Thyroid gland (tissue), 4 donors: ENCODE measurements at regions not wholly inside any gene's neighbourhood (a gene's known extent, or its start where the extent isn't known, plus 50 kb on each side); places are given as distances from the start of the nearest gene placed in this dataset.

Experiments used
- DNase-seq, 2 donors: peaks; one replicate each; pipeline ENCODE4 v3.0.0-alpha.2; 2019
- H3K27ac ChIP-seq, 3 donors: fragments of 200-600 bp; sonication (generic); 1 replicate in 2 of 3; 2 replicates in 1 of 3; pipeline ENCODE4 v1.5.1; 2016 to 2019; ENCODE audit warnings: mild to moderate bottlenecking in 1 of 3, moderate library complexity in 1 of 3
- H3K27me3 ChIP-seq: fragments of 200-600 bp; sonication (generic); one replicate; pipeline ENCODE4 v1.5.1; 2019
- H3K36me3 ChIP-seq, 2 donors: fragments of 200-600 bp; sonication (generic); one replicate each; pipeline ENCODE4 v1.5.1; 2016 to 2019
- H3K4me1 ChIP-seq, 2 donors: fragments of 200-600 bp; sonication (generic); one replicate each; pipeline ENCODE4 v1.5.1; 2017 to 2019
- H3K4me3 ChIP-seq, 3 donors: fragments of 200-600 bp; sonication (generic); replicated peaks in 1 of 3; 1 replicate in 2 of 3; 2 replicates in 1 of 3; pipeline ENCODE4 v1.5.1; 2016; ENCODE audit warnings: mild to moderate bottlenecking in 1 of 3
- H3K9me3 ChIP-seq: fragments of 200-600 bp; sonication (generic); one replicate; pipeline ENCODE4 v1.5.1; 2017
- POLR2A ChIP-seq, 2 donors: fragments of 450-650 bp; IDR thresholded peaks; one replicate each; pipeline ENCODE4 v1.6.1; 2017; ENCODE audit warnings: antibody characterized with exemption in 2 of 2, mild to moderate bottlenecking in 2 of 2, moderate library complexity in 1 of 2
- WGBS, 2 donors: methylation state at CpG; one replicate each; pipeline ENCODE4 v1.1.5; 2017; 5-methylcytosine and 5-hydroxymethylcytosine counted together
- intact Hi-C: fragments of 100-400 bp; cut with DNase I; formaldehyde crosslinking; loops from one replicate; pipeline ENCODE4 v1.15.1; 2023
- TF ChIP-seq, protein P1 (sequence below), 6 experiments: fragments of 200-600 bp in 3 of 6; fragments of 450-650 bp in 3 of 6; sonication (generic) in 3 of 6; IDR thresholded peaks; one replicate each; pipeline ENCODE4 v1.5.1; 2016 to 2019; ENCODE audit warnings: antibody characterized with exemption in 6 of 6, mild to moderate bottlenecking in 2 of 6, inconsistent platforms in 1 of 6, moderate library complexity in 1 of 6

DNA sequence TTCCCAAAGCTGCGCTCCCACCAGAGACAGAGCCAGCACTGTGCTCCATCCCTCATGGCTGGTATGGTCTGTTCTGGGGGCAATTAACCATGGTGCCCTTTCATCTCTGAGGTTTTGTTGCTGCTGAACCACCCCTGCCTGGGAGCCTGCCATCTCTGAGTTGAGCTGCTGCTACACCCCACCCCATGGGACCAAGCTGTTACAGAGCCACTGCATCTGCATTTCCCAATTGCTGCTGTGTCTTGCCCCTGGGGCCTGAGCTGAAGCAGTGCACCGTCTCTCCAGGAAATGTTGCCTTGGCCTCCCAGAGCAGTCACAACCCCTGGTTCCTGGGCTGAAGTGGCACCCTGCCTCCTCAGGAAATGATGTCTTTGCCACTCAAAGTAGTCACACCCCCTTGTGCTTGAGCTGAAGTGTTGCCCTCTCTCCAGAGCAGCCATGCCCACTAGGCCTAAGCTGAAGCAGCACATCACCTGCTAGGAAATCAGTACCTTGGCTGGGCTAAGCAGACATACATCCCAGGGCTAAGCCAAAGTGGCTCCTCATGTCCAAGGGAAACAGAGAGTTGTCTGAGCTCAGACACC lies 140.3 kb downstream of the RERGL start:
- WGBS, 2 donors, result 50 to 56% methylated on average over 2 of the region's 2 CpGs
- Histone ChIP-seq H3K27ac (no peak overlapping the region), H3K4me3 (no peak overlapping the region), H3K9me3 (no peaks in the 10 kb centered on the region), H3K4me1 (no peaks in the 10 kb centered on the region), H3K27me3 (no peaks in the 10 kb centered on the region), H3K36me3 (no peaks in the 10 kb centered on the region)
- no peak for DNase-seq
- TF ChIP-seq POLR2A (IDR thresholded peaks at IDR 0.05), result no peak
- TF ChIP-seq, protein P1, sequence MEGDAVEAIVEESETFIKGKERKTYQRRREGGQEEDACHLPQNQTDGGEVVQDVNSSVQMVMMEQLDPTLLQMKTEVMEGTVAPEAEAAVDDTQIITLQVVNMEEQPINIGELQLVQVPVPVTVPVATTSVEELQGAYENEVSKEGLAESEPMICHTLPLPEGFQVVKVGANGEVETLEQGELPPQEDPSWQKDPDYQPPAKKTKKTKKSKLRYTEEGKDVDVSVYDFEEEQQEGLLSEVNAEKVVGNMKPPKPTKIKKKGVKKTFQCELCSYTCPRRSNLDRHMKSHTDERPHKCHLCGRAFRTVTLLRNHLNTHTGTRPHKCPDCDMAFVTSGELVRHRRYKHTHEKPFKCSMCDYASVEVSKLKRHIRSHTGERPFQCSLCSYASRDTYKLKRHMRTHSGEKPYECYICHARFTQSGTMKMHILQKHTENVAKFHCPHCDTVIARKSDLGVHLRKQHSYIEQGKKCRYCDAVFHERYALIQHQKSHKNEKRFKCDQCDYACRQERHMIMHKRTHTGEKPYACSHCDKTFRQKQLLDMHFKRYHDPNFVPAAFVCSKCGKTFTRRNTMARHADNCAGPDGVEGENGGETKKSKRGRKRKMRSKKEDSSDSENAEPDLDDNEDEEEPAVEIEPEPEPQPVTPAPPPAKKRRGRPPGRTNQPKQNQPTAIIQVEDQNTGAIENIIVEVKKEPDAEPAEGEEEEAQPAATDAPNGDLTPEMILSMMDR (IDR thresholded peaks at IDR 0.05), result no peak
- intact Hi-C loops, result no loop called here

DNA sequence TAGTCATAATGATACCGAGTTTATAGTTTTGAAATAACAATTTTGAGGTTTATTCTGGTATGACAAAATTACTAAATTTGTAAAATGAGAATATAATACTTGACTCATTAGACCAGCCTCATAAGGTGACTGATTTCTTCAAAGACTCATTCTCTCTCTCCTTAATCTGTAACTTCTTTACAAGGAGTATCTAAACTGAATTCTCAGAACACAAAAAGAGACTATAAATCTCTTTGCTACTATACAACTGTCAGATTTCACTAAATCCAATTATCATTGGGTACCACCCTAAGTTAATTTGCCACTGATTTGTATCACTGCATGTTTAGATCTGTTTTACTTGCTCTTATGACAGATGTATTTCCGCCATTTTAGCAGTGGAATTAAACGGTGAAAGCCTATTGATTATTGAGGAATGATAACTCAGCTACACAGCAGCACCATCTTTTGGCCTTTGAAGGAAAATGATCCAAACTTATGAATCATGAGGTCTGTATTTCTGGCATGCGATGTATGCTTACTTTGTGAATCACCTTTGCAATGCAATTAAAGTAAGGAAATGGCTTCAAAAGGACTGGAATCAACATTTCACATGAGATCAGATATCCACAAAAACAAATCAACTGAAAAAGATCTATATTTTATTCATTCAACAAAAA lies 161.2 kb downstream of the RERGL start:
- no peaks in the 10 kb centered on the region for H3K9me3 ChIP-seq
- WGBS, 2 donors, result 71 to 76% methylated on average over 4 of the region's 4 CpGs
- intact Hi-C loops, result no loop called here
- H3K4me3 ChIP-seq, result no peak overlapping the region
- H3K36me3 ChIP-seq, result no peaks in the 10 kb centered on the region
- no peaks in the 10 kb centered on the region for H3K27me3 ChIP-seq
- DNase-seq, result no peak
- no peak overlapping the region for H3K27ac ChIP-seq
- TF ChIP-seq, protein P1 (IDR thresholded peaks at IDR 0.05), result no peak
- no peak for TF ChIP-seq POLR2A (IDR thresholded peaks at IDR 0.05)
- H3K4me1 ChIP-seq, result no peaks in the 10 kb centered on the region

DNA sequence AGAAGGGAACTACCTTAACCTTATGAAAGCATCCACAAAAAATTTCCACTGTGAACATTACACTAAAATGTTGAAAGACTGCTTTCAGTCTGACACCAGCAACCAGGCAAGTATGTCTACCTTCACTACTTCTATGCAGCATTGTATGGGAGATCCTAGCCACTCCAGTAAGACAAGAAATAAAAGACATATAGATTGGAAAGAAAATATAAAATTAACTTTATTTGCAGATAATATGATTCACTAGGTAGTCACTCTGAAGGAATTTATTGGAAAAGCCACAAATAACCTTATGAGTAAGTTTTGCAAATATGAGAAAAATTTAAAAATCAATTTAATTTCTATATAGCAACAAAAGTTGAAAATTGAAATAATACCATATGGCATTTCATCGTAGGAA lies 172.0 kb downstream of the RERGL start:
- intact Hi-C loops, result no loop called here
- WGBS, 2 donors, result 93 to 96% methylated on average over 1 of the region's 1 CpG
- no peaks in the 10 kb centered on the region for H3K9me3 ChIP-seq

DNA sequence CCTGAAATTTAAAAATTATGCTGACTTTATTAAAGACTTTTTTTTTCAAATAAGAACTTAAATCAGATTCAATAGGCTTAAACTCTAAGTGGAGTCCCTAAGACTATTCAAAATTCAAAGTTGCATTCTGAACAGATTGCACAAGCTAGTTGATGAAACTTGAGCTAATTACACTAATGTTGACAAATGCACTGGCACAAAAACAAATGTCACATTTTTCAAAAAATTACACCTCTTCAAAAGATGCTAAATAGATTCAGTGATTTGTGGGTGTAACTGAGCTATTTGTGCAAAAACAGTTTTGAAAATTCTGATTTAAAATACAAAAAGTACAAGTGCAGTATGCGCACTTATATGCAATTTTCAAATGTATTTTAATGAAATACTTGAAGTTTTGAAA lies 205.4 kb downstream of the RERGL start:
- WGBS, 2 donors, result 96 to 97% methylated on average over 1 of the region's 1 CpG

More for the DNA sequence above, 172.0 kb downstream of the RERGL start:
- Histone ChIP-seq H3K36me3 (no peaks in the 10 kb centered on the region), H3K4me1 (no peaks in the 10 kb centered on the region), H3K27me3 (no peaks in the 10 kb centered on the region), H3K27ac (no peak overlapping the region), H3K4me3 (no peak overlapping the region)
- TF ChIP-seq, protein P1 (IDR thresholded peaks at IDR 0.05), result no peak
- TF ChIP-seq POLR2A (IDR thresholded peaks at IDR 0.05), result no peak
- DNase-seq, result no peak

DNA sequence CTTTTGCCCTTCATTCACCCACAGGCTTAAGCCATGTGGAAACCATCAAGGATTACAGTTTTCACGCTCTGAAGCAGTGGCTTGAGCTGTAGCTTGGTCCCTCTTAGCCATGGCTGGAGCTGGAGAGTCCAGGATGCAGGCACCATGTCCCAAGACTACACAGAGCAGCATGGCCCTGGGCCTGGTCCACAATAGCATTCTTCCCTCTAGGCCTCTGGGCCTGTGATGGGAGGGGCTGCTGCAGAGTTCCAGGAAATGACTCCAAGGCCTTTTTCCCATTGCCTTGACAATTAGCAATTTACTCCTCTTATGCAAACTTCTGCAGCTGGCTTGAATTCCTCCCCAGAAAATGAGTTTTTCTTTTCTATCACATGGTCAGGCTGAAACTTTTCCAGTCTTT lies 211.3 kb downstream of the RERGL start:
- no peak for DNase-seq
- WGBS, 2 donors, result 50% methylated on average over 1 of the region's 1 CpG
- TF ChIP-seq, protein P1 (IDR thresholded peaks at IDR 0.05), result no peak
- TF ChIP-seq POLR2A (IDR thresholded peaks at IDR 0.05), result no peak
- no peaks in the 10 kb centered on the region for H3K27me3 ChIP-seq
- no peak overlapping the region for H3K27ac ChIP-seq
- no peak overlapping the region for H3K4me3 ChIP-seq
- H3K9me3 ChIP-seq, result no peaks in the 10 kb centered on the region
- no peaks in the 10 kb centered on the region for H3K4me1 ChIP-seq
- intact Hi-C loops, result no loop called here
- no peaks in the 10 kb centered on the region for H3K36me3 ChIP-seq

More for the DNA sequence above, 205.4 kb downstream of the RERGL start:
- no peaks in the 10 kb centered on the region for H3K9me3 ChIP-seq
- no peaks in the 10 kb centered on the region for H3K27me3 ChIP-seq
- H3K36me3 ChIP-seq, result no peaks in the 10 kb centered on the region
- intact Hi-C loops, result no loop called here
- no peak overlapping the region for H3K27ac ChIP-seq
- H3K4me3 ChIP-seq, result no peak overlapping the region
- DNase-seq, result no peak
- H3K4me1 ChIP-seq, result no peaks in the 10 kb centered on the region
- TF ChIP-seq POLR2A (IDR thresholded peaks at IDR 0.05), result no peak
- TF ChIP-seq, protein P1 (IDR thresholded peaks at IDR 0.05), result no peak
